OCI-LY1 (cell line): ENCODE measurements at regions not wholly inside any gene's neighbourhood (a gene's known extent, or its start where the extent isn't known, plus 50 kb on each side); places are given as distances from the start of the nearest gene placed in this dataset.

Experiments used
- CTCF ChIP-seq: fragments of 200-600 bp; sonication (generic), shearing (Covaris generic); IDR thresholded peaks from 2 replicates; pipeline ENCODE4 v1.5.1; 2017; ENCODE audit warnings: mild to moderate bottlenecking, antibody characterized with exemption, low read length, moderate library complexity, mixed read lengths
- EZH2 ChIP-seq: fragments of 200-600 bp; sonication (generic), shearing (Covaris generic); IDR thresholded peaks from 2 replicates; pipeline ENCODE4 v1.8.0; 2017; ENCODE audit warnings: borderline replicate concordance, mixed run types, mild to moderate bottlenecking, antibody characterized with exemption, low read length, moderate library complexity, mixed read lengths

GRCh38 chr5:124951661-124952060 is 205.2 kb upstream of the ZNF608 start:
- TF ChIP-seq EZH2: no peak
- TF ChIP-seq CTCF: no peak
